T-helper 1 cell treated with Interleukin-12 subunit alpha and Interleukin-12 subunit beta and Interleukin-4 antibody, amounts not matched to agents 30 ng/mL and 1 ng/mL, for 36 hours (primary cell): ENCODE measurements at regions not wholly inside any gene's neighbourhood (a gene's known extent, or its start where the extent isn't known, plus 50 kb on each side); places are given as distances from the start of the nearest gene placed in this dataset.
"Not testable (repeated sequence)": the region's sequence is repeated elsewhere in the genome, so short reads cannot be mapped to it uniquely, and the experiment has no call there.

ENCODE experiments used
- intact Hi-C: fragments of 100-400 bp; cut with micrococcal nuclease; formaldehyde crosslinking; loops from one replicate; pipeline ENCODE4 v1.15.1; 2024

GRCh38 chr1:99062192-99062591, 57.5 kb upstream of the PLPPR5 start:
- intact Hi-C loops = loop anchor here (10.0 kb wide), 1 partner anchor 267 kb away; no protein-coding TSS in a partner anchor

DNA sequence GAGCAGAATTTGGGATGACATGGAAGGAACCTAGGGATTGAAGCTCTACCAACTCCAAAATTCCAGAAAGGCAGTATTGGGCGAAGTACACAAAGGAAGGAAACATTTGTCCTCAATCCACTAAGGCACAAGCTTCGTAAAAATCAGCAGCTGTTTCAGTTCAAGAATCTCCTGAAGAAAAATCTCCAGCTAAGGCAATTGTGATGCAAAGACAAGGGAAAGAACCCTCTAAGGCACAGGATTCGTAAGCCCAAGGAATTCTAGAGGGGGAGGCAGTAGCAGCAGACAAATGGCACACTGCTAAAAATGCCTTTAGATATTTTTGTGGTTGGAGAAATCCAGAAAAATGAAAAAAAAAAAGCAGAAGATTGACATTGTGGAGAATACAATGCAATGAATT, 64.5 kb upstream of the PLPPR5 start:
- intact Hi-C loops = loop anchor here (10.0 kb wide), 1 partner anchor 274 kb away; no protein-coding TSS in a partner anchor

DNA sequence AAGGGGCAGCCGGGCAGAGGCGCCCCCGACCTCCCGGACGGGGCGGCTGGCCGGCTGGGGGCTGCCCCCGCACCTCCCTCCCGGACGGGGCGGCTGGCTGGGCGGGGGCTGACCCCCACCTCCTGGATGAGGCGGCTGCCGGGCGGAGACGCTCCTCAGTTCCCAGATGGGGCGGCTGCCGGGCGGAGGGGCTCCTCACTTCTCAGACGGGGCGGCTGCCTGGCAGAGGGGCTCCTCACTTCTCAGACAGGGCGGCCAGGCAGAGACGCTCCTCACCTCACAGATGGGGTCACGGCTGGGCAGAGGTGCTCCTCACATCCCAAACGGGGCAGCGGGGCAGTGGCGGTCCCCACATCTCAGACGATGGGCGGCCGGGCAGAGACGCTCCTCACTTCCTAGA, 73.9 kb upstream of the PLPPR5 start:
- intact Hi-C loops = not testable (repeated sequence)

DNA sequence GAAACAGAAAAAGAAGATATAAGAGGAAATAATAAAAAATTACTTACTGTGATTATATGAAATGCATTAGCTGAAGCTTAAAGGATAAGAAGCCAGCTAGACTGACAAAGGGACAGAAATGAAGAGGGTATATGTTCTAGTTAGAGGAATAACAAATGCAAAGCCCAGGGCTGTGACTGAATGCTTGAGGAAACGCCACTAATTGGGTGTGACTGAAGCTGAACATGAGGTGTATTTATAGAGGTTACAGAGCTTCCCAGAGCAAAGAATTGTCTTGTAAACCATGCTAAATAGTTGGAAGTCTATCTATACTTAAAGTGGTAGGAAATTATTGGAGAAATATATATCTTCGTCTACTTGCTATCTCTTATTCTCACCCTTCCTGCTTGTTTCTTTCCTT, 77.7 kb upstream of the PLPPR5 start:
- intact Hi-C loops = no loop called here

- intact Hi-C loops = no loop called here
Measured at GRCh38 chr1:99083338-99083737, 78.7 kb upstream of the PLPPR5 start.

DNA sequence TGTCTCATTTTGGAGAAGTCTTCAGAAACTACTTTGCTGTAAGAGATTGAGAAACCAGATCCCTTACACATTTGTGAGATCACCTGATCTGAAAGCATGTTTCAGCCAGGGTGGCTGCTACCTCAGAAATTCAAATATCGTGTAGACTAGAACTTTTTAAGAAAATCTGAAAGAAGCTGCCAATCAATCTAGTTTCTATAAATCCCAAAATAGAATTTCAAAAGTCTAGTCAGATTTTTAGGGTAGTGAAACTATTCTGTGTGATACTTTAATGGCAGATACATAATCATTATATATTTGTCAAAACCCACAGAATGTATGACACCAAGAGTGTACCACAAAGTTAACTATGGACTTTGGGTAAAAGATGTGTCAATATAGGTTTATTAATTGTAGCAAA, 79.9 kb upstream of the PLPPR5 start:
- intact Hi-C loops = no loop called here

GRCh38 chr1:99086057-99086456, 81.4 kb upstream of the PLPPR5 start:
- intact Hi-C loops = loop anchor here (1.0 kb wide), 1 partner anchor 21 kb away; no protein-coding TSS in a partner anchor

- intact Hi-C loops = no loop called here
Measured at GRCh38 chr1:99098589-99098988, 93.9 kb upstream of the PLPPR5 start.

GRCh38 chr1:99106274-99106673, 101.6 kb upstream of the PLPPR5 start:
- intact Hi-C loops = no loop called here

DNA sequence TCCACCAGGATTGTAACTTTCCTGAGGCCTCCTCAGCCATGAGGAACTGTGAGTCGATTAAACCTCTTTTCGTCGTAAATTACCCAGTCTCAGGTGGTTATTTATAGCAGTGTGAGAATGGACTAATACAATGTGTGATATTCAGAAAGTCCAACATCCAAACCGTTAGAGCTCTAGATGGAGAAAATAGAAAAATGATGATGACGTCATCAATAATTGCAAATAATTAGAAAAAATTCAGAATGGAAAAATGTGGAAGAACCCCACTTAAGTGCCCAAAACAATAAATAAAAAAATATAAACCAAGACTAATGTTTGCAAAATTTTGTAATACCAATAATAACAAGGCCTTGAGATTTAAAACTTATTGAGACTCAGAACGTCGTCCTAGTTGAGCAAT, 103.0 kb upstream of the PLPPR5 start:
- intact Hi-C loops = loop anchor here (1.0 kb wide), 1 partner anchor 21 kb away; no protein-coding TSS in a partner anchor

GRCh38 chr1:99110140-99111041, 105.7 kb upstream of the PLPPR5 start:
- intact Hi-C loops = no loop called here

GRCh38 chr1:99115231-99115630, 110.6 kb upstream of the PLPPR5 start:
- intact Hi-C loops = no loop called here

DNA sequence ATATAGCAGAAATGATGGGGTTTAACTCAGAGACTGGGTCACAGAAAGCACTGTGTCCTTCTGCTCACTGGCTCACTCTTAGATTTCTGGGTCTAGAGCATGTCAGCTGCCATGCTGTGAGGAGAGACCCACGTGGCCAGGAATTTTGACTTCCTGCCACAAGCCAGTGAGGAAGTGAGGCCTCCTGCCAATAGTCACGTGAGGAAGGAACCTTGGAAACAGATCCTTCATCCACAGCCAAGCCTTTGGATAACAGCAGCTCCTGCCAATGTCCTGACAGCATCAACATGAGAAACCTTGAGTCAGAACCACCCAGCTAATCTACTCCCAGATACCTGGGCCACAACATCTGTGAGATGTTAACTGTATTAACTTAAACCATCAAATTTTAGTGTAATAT, 114.5 kb upstream of the PLPPR5 start:
- intact Hi-C loops = no loop called here

- intact Hi-C loops = no loop called here
Measured at GRCh38 chr1:99122039-99122438, 117.4 kb upstream of the PLPPR5 start.

- intact Hi-C loops = no loop called here
Measured at GRCh38 chr1:99123936-99124335, 119.3 kb upstream of the PLPPR5 start.

- intact Hi-C loops = no loop called here
Measured at GRCh38 chr1:99131546-99131945, 126.9 kb upstream of the PLPPR5 start.

DNA sequence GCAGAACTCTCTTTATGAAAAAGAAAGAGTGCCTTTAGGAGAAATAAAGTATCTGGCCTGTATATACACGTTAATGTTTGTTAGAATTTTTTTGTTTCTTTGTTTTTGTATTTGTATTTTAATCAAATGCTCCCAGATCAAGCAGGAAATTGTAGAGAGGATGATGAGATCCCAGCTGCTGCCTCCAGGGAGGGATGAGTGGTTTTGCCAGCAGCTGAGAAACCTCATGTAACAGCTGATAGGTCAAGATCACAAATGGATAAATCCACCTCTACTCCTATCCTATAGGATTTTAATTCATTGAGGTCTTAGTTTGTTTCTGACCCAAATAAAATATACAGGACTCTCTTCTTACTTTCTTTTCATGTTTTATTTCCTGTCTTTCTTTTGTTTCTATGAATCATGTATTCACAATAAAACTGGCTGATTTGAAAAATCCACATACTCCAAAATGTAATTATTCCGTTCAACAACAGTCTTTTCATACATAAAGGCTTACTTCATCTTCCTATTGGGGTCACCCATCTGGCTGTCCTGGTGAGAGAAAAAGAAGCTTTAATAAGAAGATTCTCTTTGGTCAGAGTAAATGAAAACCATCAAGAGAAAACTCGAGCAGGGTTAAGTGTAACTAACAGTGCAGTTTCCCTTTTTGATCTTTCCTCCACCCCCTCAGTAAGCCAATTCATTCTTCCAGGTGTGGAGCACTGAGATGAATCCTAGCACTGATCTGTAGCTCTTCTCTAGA, 129.3 kb upstream of the PLPPR5 start:
- intact Hi-C loops = no loop called here

GRCh38 chr1:99137554-99138206, 126.6 kb upstream of the PLPPR4 start:
- intact Hi-C loops = no loop called here

- intact Hi-C loops = no loop called here
Measured at GRCh38 chr1:99139876-99140275, 124.4 kb upstream of the PLPPR4 start.

GRCh38 chr1:99146129-99146848, 118.0 kb upstream of the PLPPR4 start:
- intact Hi-C loops = no loop called here

GRCh38 chr1:99149952-99150351, 114.3 kb upstream of the PLPPR4 start:
- intact Hi-C loops = no loop called here
